Naive thymus-derived CD4-positive, alpha-beta T cell (primary cell): ENCODE measurements at regions not wholly inside any gene's neighbourhood (a gene's known extent, or its start where the extent isn't known, plus 50 kb on each side); places are given as distances from the start of the nearest gene placed in this dataset.

Experiments used
- ATAC-seq: fragments of 150-1000 bp; cut with Tn5 transposase; 2 replicates; pipeline ENCODE4 v1.10.0; 2021; ENCODE audit warnings: mild to moderate bottlenecking, moderate library complexity
- CTCF ChIA-PET: fragments of 350-600 bp; sonication (Branson Sonifier 250); formaldehyde crosslinking; loops from one replicate; lab custom pipeline; 2021; ENCODE audit warnings: antibody characterized with exemption; lab: Charles Lee
- POLR2A ChIA-PET: fragments of 350-600 bp; sonication (Branson Sonifier 250); formaldehyde crosslinking; loops from one replicate; lab custom pipeline; 2021; ENCODE audit warnings: antibody characterized with exemption, inconsistent platforms; lab: Charles Lee
- DNase-seq, 9 donors: peaks; one replicate each; pipeline versions ENCODE4 v3.0.0 to v3.0.0-alpha.2; 2020 to 2022; ENCODE audit warnings: mixed read lengths in 1 of 9
- H3K27ac ChIP-seq: one replicate; pipeline ENCODE4 v1.7.0; 2013; ENCODE audit warnings: mild to moderate bottlenecking, low read depth, low read length, moderate library complexity
- H3K27me3 ChIP-seq, 2 donors: one replicate each; pipeline ENCODE4 v1.7.0; 2013; ENCODE audit warnings: low read length in 2 of 2, mild to moderate bottlenecking in 2 of 2, moderate library complexity in 2 of 2; ENCODE audit not compliant: control insufficient read depth in 2 of 2, insufficient read depth in 2 of 2
- H3K36me3 ChIP-seq, 3 experiments: 1 replicate in 2 of 3; 2 replicates in 1 of 3; pipeline ENCODE4 v1.7.0; 2013; ENCODE audit warnings: low read length in 3 of 3, mild to moderate bottlenecking in 3 of 3, moderate library complexity in 1 of 3; ENCODE audit not compliant: insufficient read depth in 3 of 3, control insufficient read depth in 2 of 3
- H3K4me1 ChIP-seq, 2 donors: one replicate each; pipeline ENCODE4 v1.7.0; 2013; ENCODE audit warnings: low read length in 2 of 2, mild to moderate bottlenecking in 2 of 2, moderate library complexity in 1 of 2; ENCODE audit not compliant: control insufficient read depth in 2 of 2, insufficient read depth in 2 of 2
- H3K4me3 ChIP-seq: 2 replicates; pipeline ENCODE4 v1.7.0; 2013; ENCODE audit warnings: mild to moderate bottlenecking, low read length
- H3K9me3 ChIP-seq, 3 experiments: 1 replicate in 2 of 3; 2 replicates in 1 of 3; pipeline ENCODE4 v1.7.0; 2013; ENCODE audit warnings: low read length in 3 of 3; ENCODE audit not compliant: control insufficient read depth in 2 of 3
- H3K27ac Mint-ChIP-seq, 9 donors: one replicate each; pipeline ENCODE4 v1.8.0; 2020 to 2022; ENCODE audit warnings: mixed read lengths in 9 of 9, mild to moderate bottlenecking in 8 of 9, moderate library complexity in 5 of 9, inconsistent platforms in 2 of 9
- H3K27me3 Mint-ChIP-seq, 5 donors: one replicate each; pipeline ENCODE4 v1.8.0; 2021 to 2022; ENCODE audit warnings: mixed read lengths in 5 of 5, mild to moderate bottlenecking in 1 of 5
- H3K36me3 Mint-ChIP-seq, 5 donors: one replicate each; pipeline ENCODE4 v1.8.0; 2020 to 2022; ENCODE audit warnings: mixed read lengths in 5 of 5, mild to moderate bottlenecking in 3 of 5, inconsistent platforms in 1 of 5
- H3K4me1 Mint-ChIP-seq, 7 donors: one replicate each; pipeline ENCODE4 v1.8.0; 2020 to 2022; ENCODE audit warnings: mixed read lengths in 7 of 7, mild to moderate bottlenecking in 3 of 7, inconsistent platforms in 1 of 7
- H3K4me3 Mint-ChIP-seq, 10 donors: one replicate each; pipeline ENCODE4 v1.8.0; 2020 to 2022; ENCODE audit warnings: mild to moderate bottlenecking in 10 of 10, mixed read lengths in 10 of 10, moderate library complexity in 6 of 10, inconsistent platforms in 2 of 10
- H3K9me3 Mint-ChIP-seq, 11 donors: one replicate each; pipeline ENCODE4 v1.8.0; 2020 to 2022; ENCODE audit warnings: mixed read lengths in 11 of 11, mild to moderate bottlenecking in 4 of 11, inconsistent platforms in 1 of 11, moderate library complexity in 1 of 11
- intact Hi-C, 2 donors: fragments of 100-400 bp; cut with micrococcal nuclease; formaldehyde crosslinking; loops; one replicate each; pipeline ENCODE4 v1.15.1; 2023

- Mint-ChIP-seq H3K27ac (no peak overlapping the region), H3K9me3 (peaks cover 0 to 24% (median 6%) of the 10 kb centered on the region in 11 donors), H3K27me3 (peaks cover 0 to 14% (median 0%) of the 10 kb centered on the region in 5 donors), H3K4me1 (peaks cover 0 to 1% (median 0%) of the 10 kb centered on the region in 7 donors), H3K4me3 (no peak overlapping the region), H3K36me3 (no peaks in the 10 kb centered on the region)
- CTCF ChIA-PET = no interaction called here
- no peaks in the 10 kb centered on the region for H3K27me3 ChIP-seq
- H3K27ac ChIP-seq = no peak overlapping the region
- no peaks in the 10 kb centered on the region for H3K4me1 ChIP-seq
- DNase-seq (no peak), ATAC-seq (no peak)
- no peaks in the 10 kb centered on the region for H3K36me3 ChIP-seq
- no peak overlapping the region for H3K4me3 ChIP-seq
- POLR2A ChIA-PET = no interaction called here
- intact Hi-C loops = no loop called here
- peaks cover 0 to 4% (median 0%) of the 10 kb centered on the region in 3 experiments for H3K9me3 ChIP-seq
These were observed 337.1 kb upstream of the GLI3 start for GRCh38 chr7:42573881-42574672.

DNA sequence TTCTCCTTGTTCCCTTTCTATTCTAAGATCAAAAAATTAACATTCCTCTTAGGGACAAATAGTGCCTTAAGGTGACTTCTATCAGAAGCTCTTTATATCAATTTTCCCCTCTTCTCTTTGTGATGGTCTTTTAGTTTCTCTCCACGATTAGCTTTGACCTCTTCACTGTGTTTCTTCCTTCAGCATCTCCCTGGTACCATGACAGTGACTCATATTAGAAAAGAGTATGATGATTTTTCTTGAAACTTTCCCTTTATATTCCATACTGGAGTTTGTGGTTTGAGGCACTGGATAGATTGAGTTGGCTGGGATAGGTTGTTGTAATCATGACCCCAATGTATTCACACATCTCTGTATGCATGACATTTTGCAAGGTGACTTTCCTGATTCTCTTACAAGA is 335.6 kb upstream of the GLI3 start:
- POLR2A ChIA-PET = no interaction called here

DNA sequence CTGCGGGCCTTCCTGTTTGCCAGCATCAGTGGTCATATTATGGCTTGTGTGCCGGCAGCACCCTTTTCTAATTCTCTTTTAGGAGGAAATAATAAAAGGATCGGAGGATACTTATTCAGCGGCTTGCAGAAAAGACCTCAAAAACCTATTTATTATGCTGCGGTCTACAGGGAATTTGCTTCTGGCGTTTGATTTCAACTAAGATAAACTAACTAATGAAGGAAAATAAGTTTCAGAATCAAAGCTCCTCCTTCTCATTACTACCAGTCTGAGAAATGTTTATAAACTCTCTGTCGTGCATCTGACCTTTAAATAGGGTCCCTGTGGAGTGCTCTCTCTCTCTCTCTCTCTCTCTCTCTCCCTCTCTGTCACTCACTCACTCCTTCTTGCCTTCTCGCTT is 335.0 kb upstream of the GLI3 start:
- peaks cover 0 to 1% (median 0%) of the 10 kb centered on the region in 7 donors for H3K4me1 Mint-ChIP-seq
- H3K9me3 ChIP-seq = no peaks in the 10 kb centered on the region
- H3K27ac ChIP-seq = no peak overlapping the region
- no peaks in the 10 kb centered on the region for H3K36me3 Mint-ChIP-seq
- no peaks in the 10 kb centered on the region for H3K4me1 ChIP-seq
- ChIA-PET POLR2A (no interaction called here), CTCF (no interaction called here)
- ATAC-seq = no peak
- H3K36me3 ChIP-seq = no peaks in the 10 kb centered on the region
- peaks cover 0 to 12% (median 5%) of the 10 kb centered on the region in 11 donors for H3K9me3 Mint-ChIP-seq
- H3K27me3 Mint-ChIP-seq = peaks cover 0 to 14% (median 0%) of the 10 kb centered on the region in 5 donors
- H3K27ac Mint-ChIP-seq = no peak overlapping the region
- no peak for DNase-seq
- H3K27me3 ChIP-seq = no peaks in the 10 kb centered on the region
- H3K4me3 ChIP-seq = no peak overlapping the region
- intact Hi-C loops = no loop called here
- no peak overlapping the region for H3K4me3 Mint-ChIP-seq

More for the DNA sequence above, 335.6 kb upstream of the GLI3 start:
- H3K27me3 Mint-ChIP-seq = peaks cover 0 to 14% (median 0%) of the 10 kb centered on the region in 5 donors
- H3K36me3 Mint-ChIP-seq = no peaks in the 10 kb centered on the region
- no peaks in the 10 kb centered on the region for H3K36me3 ChIP-seq
- CTCF ChIA-PET = no interaction called here
- H3K4me1 Mint-ChIP-seq = peaks cover 0 to 1% (median 0%) of the 10 kb centered on the region in 7 donors
- H3K4me3 ChIP-seq = no peak overlapping the region
- H3K4me3 Mint-ChIP-seq = no peak overlapping the region
- ATAC-seq (no peak), DNase-seq (no peak)
- no peak overlapping the region for H3K27ac ChIP-seq
- H3K9me3 Mint-ChIP-seq = peaks cover 0 to 15% (median 5%) of the 10 kb centered on the region in 11 donors
- no peaks in the 10 kb centered on the region for H3K27me3 ChIP-seq
- no peaks in the 10 kb centered on the region for H3K4me1 ChIP-seq
- H3K27ac Mint-ChIP-seq = no peak overlapping the region
- intact Hi-C loops = no loop called here
- H3K9me3 ChIP-seq = no peaks in the 10 kb centered on the region

GRCh38 chr7:42570944-42571343 is 333.9 kb upstream of the GLI3 start:
- peaks cover 0 to 11% (median 0%) of the 10 kb centered on the region in 5 donors for H3K27me3 Mint-ChIP-seq
- H3K27ac Mint-ChIP-seq = no peak overlapping the region
- peaks cover 0 to 12% (median 4%) of the 10 kb centered on the region in 11 donors for H3K9me3 Mint-ChIP-seq
- peaks cover 0 to 1% (median 0%) of the 10 kb centered on the region in 7 donors for H3K4me1 Mint-ChIP-seq
- Histone ChIP-seq H3K27ac (no peak overlapping the region), H3K9me3 (no peaks in the 10 kb centered on the region), H3K36me3 (no peaks in the 10 kb centered on the region), H3K4me3 (no peak overlapping the region), H3K27me3 (no peaks in the 10 kb centered on the region), H3K4me1 (no peaks in the 10 kb centered on the region)
- CTCF ChIA-PET = interaction anchor here (0.6 kb wide), 1 partner anchor 1515 kb away, joined by 3 read pairs; no protein-coding TSS in a partner anchor
- ATAC-seq (no peak), DNase-seq (no peak)
- POLR2A ChIA-PET = no interaction called here
- H3K36me3 Mint-ChIP-seq = no peaks in the 10 kb centered on the region
- intact Hi-C loops = no loop called here
- H3K4me3 Mint-ChIP-seq = no peak overlapping the region

DNA sequence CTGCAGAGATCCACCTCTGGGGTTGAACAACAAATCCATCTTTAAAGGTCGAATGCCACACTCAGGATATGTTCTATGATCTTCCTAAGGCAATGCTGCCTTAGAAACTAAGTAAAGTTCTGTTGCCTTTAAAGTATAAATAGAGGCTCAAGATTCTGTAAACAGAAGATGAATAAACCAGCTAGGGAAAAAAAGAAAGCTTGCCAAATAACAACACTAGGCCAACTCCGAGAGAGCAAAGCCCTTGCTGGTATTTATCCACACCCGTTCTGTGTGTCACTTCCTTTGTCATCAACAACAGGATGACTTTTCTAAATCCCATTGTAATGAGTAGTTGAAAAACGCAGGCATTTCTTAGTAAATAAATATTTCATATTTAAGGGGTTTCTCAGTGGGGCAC is 330.0 kb upstream of the GLI3 start:
- Mint-ChIP-seq H3K4me3 (no peak overlapping the region), H3K4me1 (peaks cover 0 to 1% (median 0%) of the 10 kb centered on the region in 7 donors), H3K27me3 (peaks cover 0 to 9% (median 0%) of the 10 kb centered on the region in 5 donors), H3K36me3 (no peaks in the 10 kb centered on the region), H3K9me3 (peaks cover 2 to 29% (median 9%) of the 10 kb centered on the region in 11 donors), H3K27ac (no peak overlapping the region)
- no peaks in the 10 kb centered on the region for H3K36me3 ChIP-seq
- no peaks in the 10 kb centered on the region for H3K4me1 ChIP-seq
- no peak overlapping the region for H3K27ac ChIP-seq
- POLR2A ChIA-PET = no interaction called here
- DNase-seq (no peak), ATAC-seq (no peak)
- peaks cover 0 to 4% (median 0%) of the 10 kb centered on the region in 3 experiments for H3K9me3 ChIP-seq
- CTCF ChIA-PET = no interaction called here
- H3K27me3 ChIP-seq = no peaks in the 10 kb centered on the region
- intact Hi-C loops = no loop called here
- no peak overlapping the region for H3K4me3 ChIP-seq

GRCh38 chr7:42561797-42562196 is 324.8 kb upstream of the GLI3 start:
- no peak for DNase-seq
- Mint-ChIP-seq H3K27me3 (no peaks in the 10 kb centered on the region), H3K36me3 (peaks cover 0 to 2% (median 0%) of the 10 kb centered on the region in 5 donors), H3K4me1 (no peaks in the 10 kb centered on the region), H3K4me3 (no peak overlapping the region), H3K9me3 (peaks cover 3 to 40% (median 15%) of the 10 kb centered on the region in 11 donors), H3K27ac (no peak overlapping the region)
- H3K9me3 ChIP-seq = peaks cover 0 to 5% (median 0%) of the 10 kb centered on the region in 3 experiments
- ChIA-PET POLR2A (no interaction called here), CTCF (no interaction called here)
- no peaks in the 10 kb centered on the region for H3K4me1 ChIP-seq
- no peaks in the 10 kb centered on the region for H3K36me3 ChIP-seq
- intact Hi-C loops = no loop called here
- H3K4me3 ChIP-seq = no peak overlapping the region
- H3K27me3 ChIP-seq = no peaks in the 10 kb centered on the region
- no peak overlapping the region for H3K27ac ChIP-seq
- ATAC-seq = no peak

DNA sequence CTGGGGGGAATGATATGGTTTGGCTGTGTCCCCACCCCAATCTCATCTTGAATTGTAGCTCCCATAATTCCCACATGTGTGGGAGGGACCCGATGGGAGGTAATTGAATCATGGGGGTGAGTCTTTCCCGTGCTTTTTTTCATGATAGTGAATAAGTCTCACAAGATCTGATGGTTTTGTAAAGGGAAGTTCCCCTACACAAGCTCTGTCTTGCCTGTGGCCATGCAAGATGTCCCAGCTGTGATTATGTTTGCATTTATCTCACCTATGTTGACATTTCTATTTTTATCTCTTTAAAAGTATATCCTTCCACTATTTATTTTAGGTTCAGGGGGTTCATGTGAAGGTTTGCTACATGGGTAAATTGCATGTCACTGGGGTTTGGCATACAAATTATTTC is 323.9 kb upstream of the GLI3 start:
- no peaks in the 10 kb centered on the region for H3K4me1 Mint-ChIP-seq
- Histone ChIP-seq H3K27me3 (no peaks in the 10 kb centered on the region), H3K9me3 (peaks cover 0 to 7% (median 0%) of the 10 kb centered on the region in 3 experiments), H3K4me1 (no peaks in the 10 kb centered on the region), H3K27ac (no peak overlapping the region), H3K36me3 (no peaks in the 10 kb centered on the region), H3K4me3 (no peak overlapping the region)
- no peak overlapping the region for H3K4me3 Mint-ChIP-seq
- peaks cover 3 to 48% (median 19%) of the 10 kb centered on the region in 11 donors for H3K9me3 Mint-ChIP-seq
- DNase-seq (no peak), ATAC-seq (no peak)
- H3K36me3 Mint-ChIP-seq = peaks cover 0 to 5% (median 0%) of the 10 kb centered on the region in 5 donors
- H3K27ac Mint-ChIP-seq = no peak overlapping the region
- CTCF ChIA-PET = no interaction called here
- POLR2A ChIA-PET = no interaction called here
- intact Hi-C loops = no loop called here
- no peaks in the 10 kb centered on the region for H3K27me3 Mint-ChIP-seq
